Mucosa of stomach (tissue), 1 donor: ENCODE measurements at regions not wholly inside any gene's neighbourhood (a gene's known extent, or its start where the extent isn't known, plus 50 kb on each side); places are given as distances from the start of the nearest gene placed in this dataset.
"Not testable (repeated sequence)": the region's sequence is repeated elsewhere in the genome, so short reads cannot be mapped to it uniquely, and the experiment has no call there.

Experiments
- H3K27me3 ChIP-seq: one replicate; pipeline ENCODE4 v1.7.0; 2013; ENCODE audit warnings: mild to moderate bottlenecking, low read length; ENCODE audit not compliant: control insufficient read depth, insufficient read depth
- H3K36me3 ChIP-seq: one replicate; pipeline ENCODE4 v1.7.0; 2013; ENCODE audit warnings: low read length; ENCODE audit not compliant: control insufficient read depth, insufficient read depth
- H3K4me1 ChIP-seq: one replicate; pipeline ENCODE4 v1.7.0; 2013; ENCODE audit warnings: mild to moderate bottlenecking, low read length; ENCODE audit not compliant: control insufficient read depth, insufficient read depth
- H3K4me3 ChIP-seq: one replicate; pipeline ENCODE4 v1.7.0; 2013; ENCODE audit warnings: low read length
- H3K9ac ChIP-seq: one replicate; pipeline ENCODE4 v1.7.0; 2013; ENCODE audit warnings: mild to moderate bottlenecking, low read length, moderate library complexity
- H3K9me3 ChIP-seq: one replicate; pipeline ENCODE4 v1.7.0; 2013; ENCODE audit warnings: mild to moderate bottlenecking, low read length, moderate library complexity; ENCODE audit not compliant: control insufficient read depth
- donor health status: Pancreatic carcinoma.

GRCh38 chr2:129502781-129503180 lies 476.7 kb upstream of the RAB6C start:
- no peak overlapping the region for H3K9ac ChIP-seq
- H3K27me3 ChIP-seq = no peaks in the 10 kb centered on the region
- no peaks in the 10 kb centered on the region for H3K9me3 ChIP-seq
- H3K36me3 ChIP-seq = no peaks in the 10 kb centered on the region
- no peaks in the 10 kb centered on the region for H3K4me1 ChIP-seq
- H3K4me3 ChIP-seq = no peak overlapping the region

GRCh38 chr2:129504646-129505045 lies 474.8 kb upstream of the RAB6C start:
- no peak overlapping the region for H3K9ac ChIP-seq
- H3K27me3 ChIP-seq = no peaks in the 10 kb centered on the region
- H3K4me3 ChIP-seq = no peak overlapping the region
- no peaks in the 10 kb centered on the region for H3K9me3 ChIP-seq
- no peaks in the 10 kb centered on the region for H3K36me3 ChIP-seq
- H3K4me1 ChIP-seq = no peaks in the 10 kb centered on the region

GRCh38 chr2:129518937-129519336 lies 460.5 kb upstream of the RAB6C start:
- Histone ChIP-seq H3K4me1 (no peaks in the 10 kb centered on the region), H3K4me3 (no peak overlapping the region), H3K9me3 (no peaks in the 10 kb centered on the region), H3K36me3 (no peaks in the 10 kb centered on the region), H3K9ac (no peak overlapping the region), H3K27me3 (no peaks in the 10 kb centered on the region)

GRCh38 chr2:129532158-129532557 lies 447.3 kb upstream of the RAB6C start:
- not testable (repeated sequence) for H3K27me3 ChIP-seq, H3K4me3 ChIP-seq, H3K9ac ChIP-seq, H3K9me3 ChIP-seq, H3K36me3 ChIP-seq, H3K4me1 ChIP-seq

GRCh38 chr2:129548880-129549279 lies 430.6 kb upstream of the RAB6C start:
- no peaks in the 10 kb centered on the region for H3K4me1 ChIP-seq
- no peaks in the 10 kb centered on the region for H3K36me3 ChIP-seq
- H3K27me3 ChIP-seq = no peaks in the 10 kb centered on the region
- H3K9me3 ChIP-seq = no peaks in the 10 kb centered on the region
- H3K4me3 ChIP-seq = no peak overlapping the region
- H3K9ac ChIP-seq = no peak overlapping the region

GRCh38 chr2:129550536-129550935 lies 428.9 kb upstream of the RAB6C start:
- H3K4me3 ChIP-seq = no peak overlapping the region
- H3K9ac ChIP-seq = no peak overlapping the region
- no peaks in the 10 kb centered on the region for H3K36me3 ChIP-seq
- no peaks in the 10 kb centered on the region for H3K4me1 ChIP-seq
- H3K9me3 ChIP-seq = no peaks in the 10 kb centered on the region
- no peaks in the 10 kb centered on the region for H3K27me3 ChIP-seq

GRCh38 chr2:129554373-129554772 lies 425.1 kb upstream of the RAB6C start:
- no peaks in the 10 kb centered on the region for H3K9me3 ChIP-seq
- no peak overlapping the region for H3K4me3 ChIP-seq
- H3K4me1 ChIP-seq = no peaks in the 10 kb centered on the region
- H3K36me3 ChIP-seq = no peaks in the 10 kb centered on the region
- H3K9ac ChIP-seq = no peak overlapping the region
- no peaks in the 10 kb centered on the region for H3K27me3 ChIP-seq

- Histone ChIP-seq H3K4me1 (no peaks in the 10 kb centered on the region), H3K9ac (no peak overlapping the region), H3K4me3 (no peak overlapping the region), H3K9me3 (no peaks in the 10 kb centered on the region), H3K27me3 (no peaks in the 10 kb centered on the region), H3K36me3 (no peaks in the 10 kb centered on the region)
These were observed 420.4 kb upstream of the RAB6C start for GRCh38 chr2:129559101-129559500.

- Histone ChIP-seq H3K27me3 (no peaks in the 10 kb centered on the region), H3K4me3 (no peak overlapping the region), H3K4me1 (no peaks in the 10 kb centered on the region), H3K9ac (no peak overlapping the region), H3K36me3 (no peaks in the 10 kb centered on the region), H3K9me3 (no peaks in the 10 kb centered on the region)
These were observed 413.8 kb upstream of the RAB6C start for GRCh38 chr2:129565551-129566109.

GRCh38 chr2:129570812-129571211 lies 408.7 kb upstream of the RAB6C start:
- H3K9me3 ChIP-seq, H3K4me3 ChIP-seq, H3K9ac ChIP-seq, H3K27me3 ChIP-seq, H3K4me1 ChIP-seq, H3K36me3 ChIP-seq: not testable (repeated sequence)

GRCh38 chr2:129575431-129575830 lies 404.0 kb upstream of the RAB6C start:
- Histone ChIP-seq H3K4me3 (no peak overlapping the region), H3K9me3 (no peaks in the 10 kb centered on the region), H3K9ac (no peak overlapping the region), H3K27me3 (no peaks in the 10 kb centered on the region), H3K36me3 (no peaks in the 10 kb centered on the region), H3K4me1 (no peaks in the 10 kb centered on the region)

- H3K9ac ChIP-seq = no peak overlapping the region
- no peaks in the 10 kb centered on the region for H3K4me1 ChIP-seq
- H3K27me3 ChIP-seq = no peaks in the 10 kb centered on the region
- H3K36me3 ChIP-seq = no peaks in the 10 kb centered on the region
- H3K9me3 ChIP-seq = no peaks in the 10 kb centered on the region
- no peak overlapping the region for H3K4me3 ChIP-seq
These were observed 403.6 kb upstream of the RAB6C start for GRCh38 chr2:129575880-129576279.

- H3K4me1 ChIP-seq = no peaks in the 10 kb centered on the region
- no peak overlapping the region for H3K9ac ChIP-seq
- no peaks in the 10 kb centered on the region for H3K9me3 ChIP-seq
- H3K36me3 ChIP-seq = no peaks in the 10 kb centered on the region
- H3K27me3 ChIP-seq = no peaks in the 10 kb centered on the region
- H3K4me3 ChIP-seq = no peak overlapping the region
These were observed 399.5 kb upstream of the RAB6C start for GRCh38 chr2:129580001-129580400.
